ENCODE measurements at regions not wholly inside any gene's neighbourhood (a gene's known extent, or its start where the extent isn't known, plus 50 kb on each side); places are given as distances from the start of the nearest gene placed in this dataset.

DNA sequence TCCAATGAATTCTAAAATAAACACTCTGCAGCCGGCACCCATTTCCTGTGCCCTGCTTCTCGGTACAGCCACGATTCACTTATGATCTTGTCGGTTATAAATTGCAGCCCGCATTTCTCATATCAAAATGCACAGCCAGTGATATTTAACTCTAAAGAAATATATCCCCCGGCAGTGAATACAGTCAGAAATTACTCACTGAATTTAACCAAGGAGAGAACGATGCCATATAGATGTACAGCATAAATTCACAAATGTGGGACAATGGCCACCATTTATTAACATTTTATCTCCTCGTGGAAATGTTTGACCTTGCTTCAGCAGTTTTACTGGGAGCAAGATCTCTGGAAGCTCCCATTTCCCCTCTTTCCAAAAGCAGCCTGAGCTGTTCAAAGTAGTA, 1517.8 kb downstream of the BRD1 start:
- peaks cover 0 to 9% of the 10 kb centered on the region in 2 donors for H3K9me3 ChIP-seq
- no peak overlapping the region for H3K27ac ChIP-seq
- H3K36me3 ChIP-seq, result no peaks in the 10 kb centered on the region
- ATAC-seq (no peak), DNase-seq (no peak)
- H3K4me1 ChIP-seq, result no peaks in the 10 kb centered on the region
- TF ChIP-seq, protein P1, sequence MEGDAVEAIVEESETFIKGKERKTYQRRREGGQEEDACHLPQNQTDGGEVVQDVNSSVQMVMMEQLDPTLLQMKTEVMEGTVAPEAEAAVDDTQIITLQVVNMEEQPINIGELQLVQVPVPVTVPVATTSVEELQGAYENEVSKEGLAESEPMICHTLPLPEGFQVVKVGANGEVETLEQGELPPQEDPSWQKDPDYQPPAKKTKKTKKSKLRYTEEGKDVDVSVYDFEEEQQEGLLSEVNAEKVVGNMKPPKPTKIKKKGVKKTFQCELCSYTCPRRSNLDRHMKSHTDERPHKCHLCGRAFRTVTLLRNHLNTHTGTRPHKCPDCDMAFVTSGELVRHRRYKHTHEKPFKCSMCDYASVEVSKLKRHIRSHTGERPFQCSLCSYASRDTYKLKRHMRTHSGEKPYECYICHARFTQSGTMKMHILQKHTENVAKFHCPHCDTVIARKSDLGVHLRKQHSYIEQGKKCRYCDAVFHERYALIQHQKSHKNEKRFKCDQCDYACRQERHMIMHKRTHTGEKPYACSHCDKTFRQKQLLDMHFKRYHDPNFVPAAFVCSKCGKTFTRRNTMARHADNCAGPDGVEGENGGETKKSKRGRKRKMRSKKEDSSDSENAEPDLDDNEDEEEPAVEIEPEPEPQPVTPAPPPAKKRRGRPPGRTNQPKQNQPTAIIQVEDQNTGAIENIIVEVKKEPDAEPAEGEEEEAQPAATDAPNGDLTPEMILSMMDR (IDR thresholded peaks at IDR 0.05), result no peak
- no peak overlapping the region for H3K4me3 ChIP-seq
- intact Hi-C loops (cut with DNase I), result no loop called here
- H3K27me3 ChIP-seq, result no peaks in the 10 kb centered on the region

DNA sequence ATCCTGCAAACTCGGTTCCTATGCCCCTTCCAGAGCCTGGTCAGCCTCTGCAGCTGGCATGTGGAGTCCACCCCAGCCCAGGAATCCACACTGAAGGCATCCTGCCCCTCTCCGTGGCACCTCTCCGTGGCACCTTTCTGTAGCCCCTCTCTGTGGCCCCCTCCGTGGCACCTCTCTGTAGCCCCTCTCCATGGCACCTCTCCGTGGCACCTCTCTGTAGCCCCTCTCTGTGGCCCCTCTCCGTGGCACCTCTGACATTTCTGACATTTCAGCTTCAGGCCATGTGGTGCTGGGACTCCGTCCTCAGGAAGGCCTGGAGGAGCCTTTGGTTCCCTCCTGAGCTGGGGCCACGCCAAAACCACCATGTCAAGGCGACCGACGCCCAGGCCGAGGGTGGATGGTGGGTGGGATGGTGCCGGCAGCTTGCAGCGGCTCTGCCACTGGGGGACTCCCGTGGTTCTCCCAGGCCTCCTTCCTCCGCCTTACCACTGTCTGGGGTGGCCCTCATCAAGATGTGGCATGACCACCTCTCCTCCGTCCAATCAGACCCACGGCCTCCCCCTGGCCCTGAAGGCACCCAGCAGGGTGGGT, 1518.5 kb downstream of the BRD1 start:
- no peaks in the 10 kb centered on the region for H3K36me3 ChIP-seq
- peaks cover 0 to 9% of the 10 kb centered on the region in 2 donors for H3K9me3 ChIP-seq
- no peaks in the 10 kb centered on the region for H3K27me3 ChIP-seq
- no peak overlapping the region for H3K4me3 ChIP-seq
- TF ChIP-seq, protein P1 (IDR thresholded peaks at IDR 0.05), result no peak
- H3K27ac ChIP-seq, result no peak overlapping the region
- H3K4me1 ChIP-seq, result no peaks in the 10 kb centered on the region
- no peak for DNase-seq
- intact Hi-C loops (cut with DNase I), result no loop called here
- no peak for ATAC-seq

DNA sequence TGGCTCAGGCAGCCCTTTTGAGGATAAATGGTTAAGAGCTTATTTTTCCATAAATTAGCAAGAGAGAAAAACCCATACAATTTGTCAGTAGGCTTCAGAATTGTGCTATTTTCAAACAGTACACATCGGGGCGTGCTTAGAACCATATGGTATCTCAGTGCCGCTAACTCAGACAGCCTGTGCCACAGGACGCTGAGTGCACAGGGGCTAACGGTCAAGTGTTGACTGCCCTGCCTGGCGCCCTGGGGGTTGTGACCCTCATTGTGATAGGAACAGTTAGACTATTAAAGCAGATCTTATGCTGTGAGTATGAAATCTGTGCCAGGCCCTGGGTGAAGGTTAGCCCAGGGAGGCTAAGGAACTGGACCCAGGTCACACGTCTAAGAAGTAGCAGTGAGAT, 1519.7 kb downstream of the BRD1 start:
- DNase-seq (no peak), ATAC-seq (no peak)
- H3K36me3 ChIP-seq, result no peaks in the 10 kb centered on the region
- intact Hi-C loops (cut with DNase I), result no loop called here
- TF ChIP-seq, protein P1 (IDR thresholded peaks at IDR 0.05), result no peak
- no peak overlapping the region for H3K4me3 ChIP-seq
- H3K4me1 ChIP-seq, result no peaks in the 10 kb centered on the region
- peaks cover 0 to 9% of the 10 kb centered on the region in 2 donors for H3K9me3 ChIP-seq
- H3K27ac ChIP-seq, result no peak overlapping the region
- H3K27me3 ChIP-seq, result no peaks in the 10 kb centered on the region

DNA sequence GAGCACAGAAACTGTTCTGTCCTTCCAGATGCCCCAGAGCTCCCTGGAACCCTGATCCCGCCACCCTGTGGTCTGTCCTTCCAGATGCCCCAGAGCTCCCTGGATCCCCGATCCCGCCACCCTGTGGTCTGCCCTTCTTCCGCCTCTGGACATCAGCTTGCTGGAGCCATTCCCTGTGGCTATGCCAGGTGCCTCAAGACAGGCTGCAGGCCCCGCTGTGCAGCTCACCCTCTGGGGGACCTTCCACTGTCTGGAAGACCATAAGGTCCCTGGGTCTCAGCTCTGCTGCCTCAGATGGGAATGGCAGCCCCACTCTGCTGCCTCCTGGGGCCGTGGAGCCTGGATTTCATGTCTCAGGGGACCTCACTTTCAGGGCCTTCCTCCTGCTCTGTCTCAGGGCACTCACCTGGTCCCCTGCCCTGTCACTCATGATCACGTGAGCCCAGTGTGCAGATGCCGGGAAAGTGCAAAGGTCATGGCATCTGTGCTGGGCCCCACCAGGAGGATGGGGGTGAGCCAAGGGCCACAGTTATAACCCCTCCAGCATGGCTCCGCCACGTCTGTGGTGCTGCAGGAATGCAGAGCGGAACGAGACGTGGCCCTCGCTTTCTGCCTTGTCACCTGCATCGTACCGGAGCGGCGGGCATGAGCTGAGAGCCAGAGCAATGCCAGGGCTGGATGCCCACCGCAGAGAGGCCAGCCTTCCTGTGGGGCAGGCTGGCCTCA, 1520.7 kb downstream of the BRD1 start:
- peaks cover 0 to 4% of the 10 kb centered on the region in 2 donors for H3K9me3 ChIP-seq
- TF ChIP-seq, protein P1 (IDR thresholded peaks at IDR 0.05), result no peak
- H3K27ac ChIP-seq, result no peak overlapping the region
- H3K4me1 ChIP-seq, result no peaks in the 10 kb centered on the region
- intact Hi-C loops (cut with DNase I), result no loop called here
- DNase-seq, result no peak
- no peak overlapping the region for H3K4me3 ChIP-seq
- no peaks in the 10 kb centered on the region for H3K36me3 ChIP-seq
- no peaks in the 10 kb centered on the region for H3K27me3 ChIP-seq
- ATAC-seq, result no peak

DNA sequence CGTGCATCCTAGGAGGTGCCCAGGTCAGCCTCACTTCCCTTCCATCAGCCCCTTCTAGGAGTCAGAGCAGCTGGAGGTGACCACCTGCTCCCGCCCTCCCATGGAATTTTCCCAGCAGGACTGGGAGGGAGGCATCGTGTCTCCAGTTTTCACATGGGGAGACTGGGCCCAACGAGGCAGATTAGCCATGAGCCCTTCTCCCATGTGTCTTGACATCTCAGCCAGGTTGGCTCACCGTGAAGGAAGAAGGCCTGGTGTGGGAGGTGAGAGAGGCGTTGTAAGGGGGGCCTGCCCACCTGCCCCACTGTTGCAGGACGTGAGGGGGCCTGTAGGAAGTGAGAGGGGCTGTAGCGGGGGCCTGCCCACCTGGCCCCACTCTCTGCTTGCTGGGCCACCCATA, 1521.4 kb downstream of the BRD1 start:
- DNase-seq (no peak), ATAC-seq (no peak)
- Histone ChIP-seq H3K4me3 (no peak overlapping the region), H3K27me3 (no peaks in the 10 kb centered on the region), H3K4me1 (no peaks in the 10 kb centered on the region), H3K9me3 (peaks cover 0 to 3% of the 10 kb centered on the region in 2 donors), H3K27ac (no peak overlapping the region), H3K36me3 (no peaks in the 10 kb centered on the region)
- TF ChIP-seq, protein P1 (IDR thresholded peaks at IDR 0.05), result no peak
- intact Hi-C loops (cut with DNase I), result no loop called here

Measured in left lung (tissue), 4 donors.